Endothelial cell of umbilical vein (primary cell): ENCODE measurements at regions not wholly inside any gene's neighbourhood (a gene's known extent, or its start where the extent isn't known, plus 50 kb on each side); places are given as distances from the start of the nearest gene placed in this dataset.

Experiments
- BruUV-seq: library from RNA; stranded (reverse); fragments of 400-500 nt; replicated peaks from 2 replicates; lab custom pipeline; 2021; lab: Mats Ljungman, UMichigan
- CTCF ChIA-PET: fragments of 300-600, 350-600 bp; sonication (Branson Sonifier 250); formaldehyde crosslinking; loops from one replicate; lab custom pipeline; 2021; ENCODE audit warnings: antibody characterized with exemption, inconsistent platforms; lab: Charles Lee
- POLR2A ChIA-PET: fragments of 300-600, 350-600 bp; sonication (Branson Sonifier 250); formaldehyde crosslinking; loops from one replicate; lab custom pipeline; 2021; ENCODE audit warnings: antibody characterized with exemption, inconsistent platforms; lab: Charles Lee
- DNase-seq: peaks from one replicate; pipeline ENCODE4 v3.0.0-alpha.2; 2011; ENCODE audit warnings: low read depth, low spot score
- FAIRE-seq: peaks from 2 replicates; lab custom pipeline; 2011; peaks lifted over from hg19 to GRCh38; lab: Jason Lieb, UNC
- H2AFZ ChIP-seq: 2 replicates; pipeline ENCODE4 v1.6.0; 2012; ENCODE audit warnings: low read depth, low read length, control low read depth, inconsistent platforms
- H3K27ac ChIP-seq: 2 replicates; pipeline ENCODE4 v1.5.1; 2011; ENCODE audit warnings: low read depth, mild to moderate bottlenecking, control low read depth, low read length, moderate library complexity; ENCODE audit not compliant: insufficient read depth
- H3K27me3 ChIP-seq, 2 experiments: 2 replicates each; pipeline versions ENCODE4 v1.6.0 to v1.6.1; 2011; ENCODE audit warnings: low read length in 2 of 2, mixed read lengths in 1 of 2; ENCODE audit not compliant: control insufficient read depth in 2 of 2, insufficient read depth in 2 of 2
- H3K36me3 ChIP-seq, 2 experiments: 2 replicates in 1 of 2; 3 replicates in 1 of 2; pipeline ENCODE4 v1.5.1; 2011; ENCODE audit warnings: low read length in 2 of 2, mild to moderate bottlenecking in 1 of 2, moderate library complexity in 1 of 2; ENCODE audit not compliant: control insufficient read depth in 2 of 2, insufficient read depth in 2 of 2; ENCODE audit errors: extremely low read depth in 1 of 2
- H3K4me1 ChIP-seq: 3 replicates; pipeline ENCODE4 v1.5.1; 2011; ENCODE audit warnings: mild to moderate bottlenecking, low read length; ENCODE audit not compliant: control insufficient read depth, insufficient read depth; ENCODE audit errors: extremely low read depth
- H3K4me2 ChIP-seq: 2 replicates; pipeline ENCODE4 v1.6.1; 2011; ENCODE audit warnings: low read length, control low read depth, mixed read lengths; ENCODE audit not compliant: insufficient read depth
- H3K4me3 ChIP-seq, 3 experiments: fragments of 200-600 bp in 1 of 3; sonication (generic), shearing (Covaris generic) in 1 of 3; replicated peaks in 1 of 3; 2 replicates each; pipeline ENCODE4 v1.5.1; 2011 to 2016; ENCODE audit warnings: control low read depth in 3 of 3, low read length in 3 of 3, mild to moderate bottlenecking in 2 of 3, inconsistent platforms in 1 of 3, low read depth in 1 of 3, moderate library complexity in 1 of 3; ENCODE audit not compliant: insufficient read depth in 1 of 3
- H3K79me2 ChIP-seq: 2 replicates; pipeline ENCODE4 v1.6.0; 2012; ENCODE audit warnings: low read length, inconsistent platforms; ENCODE audit not compliant: control insufficient read depth, insufficient read depth
- H3K9ac ChIP-seq: replicated peaks from 2 replicates; pipeline ENCODE3; 2011; ENCODE audit warnings: low read length, control low read depth; ENCODE audit not compliant: insufficient read depth; ENCODE audit errors: extremely low read depth
- H3K9me1 ChIP-seq: replicated peaks from 3 replicates; pipeline ENCODE4 v1.6.0; 2011; ENCODE audit warnings: mild to moderate bottlenecking, low read length; ENCODE audit not compliant: control insufficient read depth, insufficient read depth; ENCODE audit errors: extremely low read depth
- H3K9me3 ChIP-seq: replicated peaks from 2 replicates; pipeline ENCODE4 v1.5.1; 2012; ENCODE audit warnings: low read length, inconsistent platforms; ENCODE audit not compliant: control insufficient read depth, insufficient read depth
- H4K20me1 ChIP-seq: replicated peaks from 2 replicates; pipeline ENCODE3; 2011; ENCODE audit warnings: mild to moderate bottlenecking, low read length; ENCODE audit not compliant: control insufficient read depth, insufficient read depth; ENCODE audit errors: extremely low read depth
- CTCF ChIP-seq, 2 donors: IDR thresholded peaks; 1 replicate in 1 of 2; 2 replicates in 1 of 2; pipeline ENCODE4 v1.5.1; 2011; ENCODE audit warnings: low read length in 2 of 2, mild to moderate bottlenecking in 2 of 2, moderate library complexity in 2 of 2, control low read depth in 1 of 2, inconsistent platforms in 1 of 2, low read depth in 1 of 2; ENCODE audit not compliant: insufficient read depth in 1 of 2; ENCODE audit errors: extremely low read depth in 1 of 2
- EZH2 ChIP-seq: IDR thresholded peaks from 2 replicates; pipeline ENCODE4 v1.6.1; 2012; ENCODE audit warnings: borderline replicate concordance, low read depth, mild to moderate bottlenecking, moderate library complexity, low read length, inconsistent platforms; ENCODE audit not compliant: severe bottlenecking
- FOS ChIP-seq: IDR thresholded peaks from 2 replicates; pipeline ENCODE4 v1.6.1; 2011; ENCODE audit warnings: mild to moderate bottlenecking, low read length, moderate library complexity, borderline replicate concordance; ENCODE audit not compliant: insufficient read depth
- GATA2 ChIP-seq: IDR thresholded peaks from 2 replicates; pipeline ENCODE4 v1.7.0; 2011; ENCODE audit warnings: low read depth, mild to moderate bottlenecking, moderate library complexity, mixed read lengths, low read length; ENCODE audit not compliant: insufficient read length, insufficient read depth
- JUN ChIP-seq: IDR thresholded peaks from 2 replicates; pipeline ENCODE4 v1.6.1; 2011; ENCODE audit warnings: borderline replicate concordance, low read depth; ENCODE audit not compliant: insufficient read length, insufficient read depth
- MAX ChIP-seq: IDR thresholded peaks from 2 replicates; pipeline ENCODE4 v1.6.1; 2011; ENCODE audit not compliant: insufficient read depth, insufficient read length
- MYC ChIP-seq: IDR thresholded peaks from one replicate; pipeline ENCODE4 v1.6.1; 2011; ENCODE audit warnings: mild to moderate bottlenecking, low read depth, low read length
- POLR2A ChIP-seq: IDR thresholded peaks from 2 replicates; pipeline ENCODE4 v1.6.1; 2012; ENCODE audit warnings: low read depth, mild to moderate bottlenecking, control low read depth, low read length
- POLR2AphosphoS5 ChIP-seq: IDR thresholded peaks from 2 replicates; pipeline ENCODE4 v1.6.1; 2012; ENCODE audit warnings: low read depth, mild to moderate bottlenecking, control low read depth, low read length, moderate library complexity; ENCODE audit not compliant: insufficient read depth
- dilution Hi-C: fragments of 300-500 bp; cut with MboI; formaldehyde crosslinking; loops from one replicate; pipeline ENCODE4 v1.15.0; 2019; ENCODE audit warnings: low sequenced_read_pairs; ENCODE audit not compliant: extremely low pct_ligation_motif_present
- intact Hi-C: fragments of 100-400 bp; cut with micrococcal nuclease; formaldehyde crosslinking; loops from one replicate; pipeline ENCODE4 v1.10.0; 2022

DNA sequence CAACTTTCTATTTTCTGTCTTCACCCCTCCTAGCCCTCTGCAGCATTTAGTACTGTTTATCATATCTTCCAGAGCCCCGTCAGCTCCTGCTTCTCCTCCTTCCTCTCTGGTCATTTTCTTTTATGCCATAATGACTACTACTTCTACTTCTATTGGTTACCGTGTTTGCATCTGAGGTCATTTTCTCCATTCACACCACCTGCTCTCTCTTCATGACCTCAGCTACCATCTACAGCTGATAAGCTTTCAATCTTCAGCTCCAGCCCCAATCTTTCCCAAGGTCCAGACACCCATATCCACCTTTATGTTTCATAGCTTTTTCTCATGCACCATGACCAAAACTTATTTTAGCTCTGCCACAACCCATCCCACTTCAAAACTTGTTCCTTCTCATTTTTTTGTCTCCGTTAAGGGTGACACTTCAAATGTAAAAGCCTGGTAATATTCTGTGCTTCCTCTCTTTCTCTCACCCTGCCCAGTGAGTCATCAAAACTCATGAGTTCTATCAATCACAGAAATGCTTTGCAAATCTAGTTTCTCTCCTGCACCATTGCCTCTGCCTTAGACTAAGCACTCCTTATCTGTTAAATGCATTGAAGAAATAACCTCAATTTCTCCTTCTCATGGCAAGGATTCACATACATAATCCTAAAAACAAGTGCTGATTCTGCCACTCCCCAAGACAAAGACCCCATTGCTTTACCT, 71.3 kb upstream of the IQCM start:
- FAIRE-seq: no peak
- Histone ChIP-seq H4K20me1 (no peaks in the 10 kb centered on the region), H3K36me3 (no peaks in the 10 kb centered on the region), H2AFZ (no peak overlapping the region), H3K27ac (no peak overlapping the region), H3K4me2 (no peak overlapping the region), H3K4me3 (no peak overlapping the region), H3K79me2 (no peaks in the 10 kb centered on the region), H3K27me3 (no peaks in the 10 kb centered on the region), H3K4me1 (no peaks in the 10 kb centered on the region), H3K9me3 (no peaks in the 10 kb centered on the region), H3K9ac (no peak overlapping the region), H3K9me1 (no peaks in the 10 kb centered on the region)
- intact Hi-C loops (no loop called here), dilution Hi-C loops (no loop called here)
- CTCF ChIA-PET: no interaction called here
- DNase-seq: no peak
- no peak for TF ChIP-seq JUN
- TF ChIP-seq MAX: no peak
- no peak for TF ChIP-seq CTCF (IDR thresholded peaks at IDR 0.05; ENCODE audit: extremely low read depth in 1 of 2, insufficient read depth in 1 of 2, low read depth in 1 of 2, low read length in 2 of 2)
- no peak for TF ChIP-seq GATA2
- no peak for TF ChIP-seq MYC
- no peak for TF ChIP-seq FOS
- no peak for TF ChIP-seq POLR2A
- TF ChIP-seq POLR2AphosphoS5: no peak
- no peak for TF ChIP-seq EZH2
- POLR2A ChIA-PET: no interaction called here
- BruUV-seq: no TSS peak
